ENCODE measurements at regions not wholly inside any gene's neighbourhood (a gene's known extent, or its start where the extent isn't known, plus 50 kb on each side); places are given as distances from the start of the nearest gene placed in this dataset.

GRCh38 chr18:22667616-22668422 lies 250.1 kb upstream of the CTAGE1 start:
- TF ChIP-seq CTCF (IDR thresholded peaks at IDR 0.05), result no peak
- Mint-ChIP-seq H3K27me3 (ENCODE audit: unreplicated experiment) (no peaks in the 10 kb centered on the region), H3K4me1 (ENCODE audit: unreplicated experiment) (peaks cover 46% of the 10 kb centered on the region), H3K36me3 (ENCODE audit: unreplicated experiment) (peaks cover 3% of the 10 kb centered on the region), H3K9me3 (ENCODE audit: unreplicated experiment) (peaks cover 19% of the 10 kb centered on the region), H3K4me3 (ENCODE audit: unreplicated experiment) (peak overlapping the region; percentile 10), H3K27ac (ENCODE audit: unreplicated experiment) (peak overlapping the region; percentile 85)
- no peak for DNase-seq (ENCODE audit: extremely low spot score, unreplicated experiment)

GRCh38 chr18:22668496-22668895 lies 250.8 kb upstream of the CTAGE1 start:
- Mint-ChIP-seq H3K36me3 (ENCODE audit: unreplicated experiment) (no peaks in the 10 kb centered on the region), H3K4me3 (ENCODE audit: unreplicated experiment) (no peak overlapping the region), H3K4me1 (ENCODE audit: unreplicated experiment) (peaks cover 48% of the 10 kb centered on the region), H3K9me3 (ENCODE audit: unreplicated experiment) (peaks cover 13% of the 10 kb centered on the region), H3K27me3 (ENCODE audit: unreplicated experiment) (no peaks in the 10 kb centered on the region), H3K27ac (ENCODE audit: unreplicated experiment) (peak overlapping the region; percentile 85)
- DNase-seq (ENCODE audit: extremely low spot score, unreplicated experiment), result no peak
- no peak for TF ChIP-seq CTCF (IDR thresholded peaks at IDR 0.05)

- H3K9me3 Mint-ChIP-seq (ENCODE audit: unreplicated experiment), result peaks cover 6% of the 10 kb centered on the region
- DNase-seq (ENCODE audit: extremely low spot score, unreplicated experiment), result no peak
- H3K4me1 Mint-ChIP-seq (ENCODE audit: unreplicated experiment), result peaks cover 60% of the 10 kb centered on the region
- H3K4me3 Mint-ChIP-seq (ENCODE audit: unreplicated experiment), result no peak overlapping the region
- peak overlapping the region; percentile 32 for H3K27ac Mint-ChIP-seq (ENCODE audit: unreplicated experiment)
- H3K36me3 Mint-ChIP-seq (ENCODE audit: unreplicated experiment), result peaks cover 5% of the 10 kb centered on the region
- TF ChIP-seq CTCF (IDR thresholded peaks at IDR 0.05), result no peak
- no peaks in the 10 kb centered on the region for H3K27me3 Mint-ChIP-seq (ENCODE audit: unreplicated experiment)
Observed at GRCh38 chr18:22670914-22671313, 253.2 kb upstream of the CTAGE1 start.

- no peak overlapping the region for H3K27ac Mint-ChIP-seq (ENCODE audit: unreplicated experiment)
- no peak for TF ChIP-seq CTCF (IDR thresholded peaks at IDR 0.05)
- H3K4me3 Mint-ChIP-seq (ENCODE audit: unreplicated experiment), result no peak overlapping the region
- H3K4me1 Mint-ChIP-seq (ENCODE audit: unreplicated experiment), result peaks cover 41% of the 10 kb centered on the region
- peaks cover 5% of the 10 kb centered on the region for H3K36me3 Mint-ChIP-seq (ENCODE audit: unreplicated experiment)
- no peak for DNase-seq (ENCODE audit: extremely low spot score, unreplicated experiment)
- H3K9me3 Mint-ChIP-seq (ENCODE audit: unreplicated experiment), result peaks cover 6% of the 10 kb centered on the region
- no peaks in the 10 kb centered on the region for H3K27me3 Mint-ChIP-seq (ENCODE audit: unreplicated experiment)
Observed at GRCh38 chr18:22673182-22673862, 255.6 kb upstream of the CTAGE1 start.

GRCh38 chr18:22674272-22674671 lies 256.6 kb upstream of the CTAGE1 start:
- TF ChIP-seq CTCF (IDR thresholded peaks at IDR 0.05), result no peak
- no peak for DNase-seq (ENCODE audit: extremely low spot score, unreplicated experiment)
- H3K4me1 Mint-ChIP-seq (ENCODE audit: unreplicated experiment), result peaks cover 32% of the 10 kb centered on the region
- H3K27ac Mint-ChIP-seq (ENCODE audit: unreplicated experiment), result peak overlapping the region; percentile 83
- no peaks in the 10 kb centered on the region for H3K27me3 Mint-ChIP-seq (ENCODE audit: unreplicated experiment)
- peaks cover 6% of the 10 kb centered on the region for H3K9me3 Mint-ChIP-seq (ENCODE audit: unreplicated experiment)
- peaks cover 5% of the 10 kb centered on the region for H3K36me3 Mint-ChIP-seq (ENCODE audit: unreplicated experiment)
- no peak overlapping the region for H3K4me3 Mint-ChIP-seq (ENCODE audit: unreplicated experiment)
